ENCODE measurements at regions not wholly inside any gene's neighbourhood (a gene's known extent, or its start where the extent isn't known, plus 50 kb on each side); places are given as distances from the start of the nearest gene placed in this dataset.
A peak's percentile ranks its signal among the peaks of the same experiment; 100 is the strongest.
"Not testable (repeated sequence)": the region's sequence is repeated elsewhere in the genome, so short reads cannot be mapped to it uniquely, and the experiment has no call there.

GRCh38 chr16:18725321-18725720 lies 64.8 kb downstream of the RPS15A start:
- not testable (repeated sequence) for DNase-seq, H3K9me3 Mint-ChIP-seq, H3K27me3 Mint-ChIP-seq, H3K4me3 Mint-ChIP-seq, H3K27ac Mint-ChIP-seq, ATAC-seq, H3K4me1 Mint-ChIP-seq

GRCh38 chr16:18719978-18720377 lies 70.2 kb downstream of the RPS15A start:
- not testable (repeated sequence) for H3K27me3 Mint-ChIP-seq, H3K4me1 Mint-ChIP-seq, ATAC-seq, H3K9me3 Mint-ChIP-seq, H3K4me3 Mint-ChIP-seq, DNase-seq, H3K27ac Mint-ChIP-seq

- ATAC-seq, H3K4me3 Mint-ChIP-seq, H3K27ac Mint-ChIP-seq, H3K9me3 Mint-ChIP-seq, H3K4me1 Mint-ChIP-seq, H3K27me3 Mint-ChIP-seq, DNase-seq: not testable (repeated sequence)
Observed at GRCh38 chr16:18712580-18712979, 77.6 kb downstream of the RPS15A start.

- H3K9me3 Mint-ChIP-seq, H3K4me1 Mint-ChIP-seq, ATAC-seq, H3K27ac Mint-ChIP-seq, H3K27me3 Mint-ChIP-seq, H3K4me3 Mint-ChIP-seq, DNase-seq: not testable (repeated sequence)
Observed at GRCh38 chr16:18710659-18711058, 79.5 kb downstream of the RPS15A start.

- not testable (repeated sequence) for H3K9me3 Mint-ChIP-seq, H3K27ac Mint-ChIP-seq, DNase-seq, H3K27me3 Mint-ChIP-seq, ATAC-seq, H3K4me3 Mint-ChIP-seq, H3K4me1 Mint-ChIP-seq
Observed at GRCh38 chr16:18701239-18701638, 88.9 kb downstream of the RPS15A start.

GRCh38 chr16:18696029-18696428 lies 94.1 kb downstream of the RPS15A start:
- H3K4me1 Mint-ChIP-seq, ATAC-seq, DNase-seq, H3K4me3 Mint-ChIP-seq, H3K9me3 Mint-ChIP-seq, H3K27me3 Mint-ChIP-seq, H3K27ac Mint-ChIP-seq: not testable (repeated sequence)

GRCh38 chr16:18686079-18686968 lies 103.8 kb downstream of the RPS15A start:
- H3K4me1 Mint-ChIP-seq, H3K9me3 Mint-ChIP-seq, H3K27me3 Mint-ChIP-seq: not testable (repeated sequence)
- ATAC-seq (peak; percentile 98), DNase-seq (peak; percentile 11 to 45)
- Mint-ChIP-seq H3K27ac (peak overlapping the region; percentile 65 to 100), H3K4me3 (peak overlapping the region in 1 of 2 donors; percentile 75)

- H3K4me3 Mint-ChIP-seq, H3K4me1 Mint-ChIP-seq, H3K9me3 Mint-ChIP-seq, H3K27ac Mint-ChIP-seq, ATAC-seq, DNase-seq, H3K27me3 Mint-ChIP-seq: not testable (repeated sequence)
Observed at GRCh38 chr16:18645784-18646183, 83.9 kb upstream of the NOMO2 start.

GRCh38 chr16:18636928-18637327 lies 75.0 kb upstream of the NOMO2 start:
- ATAC-seq, H3K9me3 Mint-ChIP-seq, H3K4me3 Mint-ChIP-seq, DNase-seq, H3K27ac Mint-ChIP-seq, H3K27me3 Mint-ChIP-seq, H3K4me1 Mint-ChIP-seq: not testable (repeated sequence)

- H3K27me3 Mint-ChIP-seq, DNase-seq, H3K4me1 Mint-ChIP-seq, H3K9me3 Mint-ChIP-seq, H3K27ac Mint-ChIP-seq, H3K4me3 Mint-ChIP-seq, ATAC-seq: not testable (repeated sequence)
Observed at GRCh38 chr16:18636148-18636547, 74.3 kb upstream of the NOMO2 start.

- not testable (repeated sequence) for H3K4me3 Mint-ChIP-seq, ATAC-seq, DNase-seq, H3K27ac Mint-ChIP-seq, H3K4me1 Mint-ChIP-seq, H3K9me3 Mint-ChIP-seq, H3K27me3 Mint-ChIP-seq
Observed at GRCh38 chr16:18634981-18635380, 73.1 kb upstream of the NOMO2 start.

- not testable (repeated sequence) for H3K27ac Mint-ChIP-seq, H3K27me3 Mint-ChIP-seq, DNase-seq
Observed at GRCh38 chr16:18631713-18632112, 69.8 kb upstream of the NOMO2 start.

GRCh38 chr16:18616993-18617392 lies 55.1 kb upstream of the NOMO2 start:
- ATAC-seq, H3K4me3 Mint-ChIP-seq, H3K4me1 Mint-ChIP-seq, H3K9me3 Mint-ChIP-seq, DNase-seq: not testable (repeated sequence)
- peaks cover 14% of the 10 kb centered on the region for H3K27me3 Mint-ChIP-seq
- H3K27ac Mint-ChIP-seq, result peak overlapping the region in 1 of 2 donors; percentile 12

More at GRCh38 chr16:18631713-18632112, 69.8 kb upstream of the NOMO2 start:
- H3K9me3 Mint-ChIP-seq, H3K4me1 Mint-ChIP-seq, H3K4me3 Mint-ChIP-seq, ATAC-seq: not testable (repeated sequence)

- not testable (repeated sequence) for H3K4me1 Mint-ChIP-seq, ATAC-seq, DNase-seq, H3K4me3 Mint-ChIP-seq, H3K27ac Mint-ChIP-seq, H3K9me3 Mint-ChIP-seq
- H3K27me3 Mint-ChIP-seq, result peaks cover 14% of the 10 kb centered on the region
Observed at GRCh38 chr16:18616137-18616755, 54.3 kb upstream of the NOMO2 start.

Measured in stimulated activated naive CD8-positive, alpha-beta T cell treated with anti-CD3 and anti-CD28 coated beads, Interleukin-15, amount 100 ng/mL, for 72 hours (primary cell).